ENCODE measurements at regions not wholly inside any gene's neighbourhood (a gene's known extent, or its start where the extent isn't known, plus 50 kb on each side); places are given as distances from the start of the nearest gene placed in this dataset.
"Not testable (repeated sequence)": the region's sequence is repeated elsewhere in the genome, so short reads cannot be mapped to it uniquely, and the experiment has no call there.

GRCh38 chr6:47416396-47417345 is 60.9 kb upstream of the CD2AP start:
- TF ChIP-seq, protein P1, sequence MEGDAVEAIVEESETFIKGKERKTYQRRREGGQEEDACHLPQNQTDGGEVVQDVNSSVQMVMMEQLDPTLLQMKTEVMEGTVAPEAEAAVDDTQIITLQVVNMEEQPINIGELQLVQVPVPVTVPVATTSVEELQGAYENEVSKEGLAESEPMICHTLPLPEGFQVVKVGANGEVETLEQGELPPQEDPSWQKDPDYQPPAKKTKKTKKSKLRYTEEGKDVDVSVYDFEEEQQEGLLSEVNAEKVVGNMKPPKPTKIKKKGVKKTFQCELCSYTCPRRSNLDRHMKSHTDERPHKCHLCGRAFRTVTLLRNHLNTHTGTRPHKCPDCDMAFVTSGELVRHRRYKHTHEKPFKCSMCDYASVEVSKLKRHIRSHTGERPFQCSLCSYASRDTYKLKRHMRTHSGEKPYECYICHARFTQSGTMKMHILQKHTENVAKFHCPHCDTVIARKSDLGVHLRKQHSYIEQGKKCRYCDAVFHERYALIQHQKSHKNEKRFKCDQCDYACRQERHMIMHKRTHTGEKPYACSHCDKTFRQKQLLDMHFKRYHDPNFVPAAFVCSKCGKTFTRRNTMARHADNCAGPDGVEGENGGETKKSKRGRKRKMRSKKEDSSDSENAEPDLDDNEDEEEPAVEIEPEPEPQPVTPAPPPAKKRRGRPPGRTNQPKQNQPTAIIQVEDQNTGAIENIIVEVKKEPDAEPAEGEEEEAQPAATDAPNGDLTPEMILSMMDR (IDR thresholded peaks at IDR 0.05; ENCODE audit: insufficient read depth, low read depth, low read length) = no peak

DNA sequence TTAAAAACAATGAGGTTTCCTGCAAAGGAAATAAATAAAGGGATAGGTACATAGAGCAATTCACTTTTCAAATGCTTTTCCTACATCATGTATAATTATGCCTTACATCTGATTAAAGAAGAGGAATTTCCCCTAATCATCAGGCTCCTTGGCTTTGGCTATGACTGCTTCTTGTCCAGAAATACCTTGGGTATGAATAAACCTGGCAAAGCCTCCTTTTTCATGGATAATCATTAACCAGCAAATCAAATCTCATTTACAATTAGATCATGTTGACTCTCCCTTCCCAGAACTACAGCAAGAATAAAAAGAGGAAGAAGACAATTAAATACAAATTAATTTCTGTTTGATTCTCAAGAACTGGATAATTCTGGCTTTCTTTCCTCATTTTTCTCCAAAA is 58.0 kb upstream of the CD2AP start:
- DNase-seq (ENCODE audit: low read depth) = no peak
- no peak overlapping the region for H3K4me3 ChIP-seq (ENCODE audit: low read depth, low read length)
- TF ChIP-seq, protein P1 (IDR thresholded peaks at IDR 0.05; ENCODE audit: insufficient read depth, low read depth, low read length) = no peak

More at GRCh38 chr6:47416396-47417345, 60.9 kb upstream of the CD2AP start:
- no peak overlapping the region for H3K4me3 ChIP-seq (ENCODE audit: low read depth, low read length)
- DNase-seq (ENCODE audit: low read depth) = no peak

DNA sequence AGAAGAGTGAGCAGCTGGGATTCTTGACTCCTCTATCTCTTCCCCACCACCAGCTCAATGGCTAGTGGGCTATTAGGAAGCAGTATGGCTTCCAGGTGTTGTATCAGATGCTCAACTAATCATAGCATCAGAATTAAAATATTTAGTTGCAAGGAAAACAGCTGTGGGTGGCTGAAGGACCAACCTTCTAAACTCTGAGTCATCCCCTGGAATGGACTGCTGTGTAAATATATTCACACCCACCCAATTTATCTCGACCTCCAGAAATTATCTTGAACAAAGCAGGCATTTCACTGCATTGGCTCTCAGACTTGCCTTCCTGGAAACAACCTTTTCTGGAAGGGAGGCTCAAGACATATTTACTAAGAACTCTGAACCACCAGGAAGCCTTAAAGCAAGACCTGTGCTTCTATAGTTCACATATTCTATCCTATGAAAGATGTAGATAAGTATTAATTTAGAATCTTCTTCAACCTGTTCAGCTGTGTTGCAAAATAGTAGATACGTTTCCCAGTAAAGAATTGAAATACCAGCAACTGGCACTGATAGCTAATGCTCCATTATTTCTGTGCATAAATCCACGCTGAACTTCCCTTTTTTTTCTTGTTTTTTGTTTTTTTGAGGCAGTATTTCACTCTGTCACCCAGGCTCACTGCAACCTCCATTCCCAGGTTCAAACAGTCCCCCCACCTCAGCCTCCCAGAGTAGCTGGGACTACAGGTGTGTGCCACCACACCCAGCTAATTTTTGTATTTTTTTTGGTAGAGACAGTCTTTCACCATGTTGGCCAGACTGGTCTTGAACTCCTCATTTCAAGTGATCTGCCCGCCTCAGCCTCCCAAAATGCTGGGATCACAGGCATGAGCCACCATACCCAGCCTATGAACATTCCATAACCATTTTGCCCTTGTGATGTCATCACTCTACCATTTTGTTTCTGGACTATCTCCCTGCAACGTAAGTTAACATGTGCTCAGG is 56.9 kb upstream of the CD2AP start:
- no peak overlapping the region for H3K4me3 ChIP-seq (ENCODE audit: low read depth, low read length)
- DNase-seq (ENCODE audit: low read depth) = peak; percentile 11
- TF ChIP-seq, protein P1 (IDR thresholded peaks at IDR 0.05; ENCODE audit: insufficient read depth, low read depth, low read length) = no peak

DNA sequence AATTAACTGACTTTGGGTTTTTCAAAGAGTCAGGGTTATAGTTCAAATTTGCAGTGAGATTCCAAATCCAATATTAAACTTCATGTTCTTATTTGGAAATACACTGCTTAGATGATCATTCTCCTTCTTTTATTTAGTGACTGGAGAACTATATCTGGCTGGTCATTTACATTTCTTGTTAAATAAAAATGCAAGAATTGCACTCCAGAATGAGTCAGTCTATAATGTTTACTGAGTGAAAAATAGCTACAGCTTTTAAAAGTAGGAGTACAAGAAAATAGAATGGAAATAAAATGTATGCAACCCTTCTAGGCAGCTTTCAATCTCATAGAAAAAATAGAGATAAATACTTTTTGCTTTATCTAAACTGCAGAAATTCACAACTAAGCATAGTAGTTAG is 54.5 kb upstream of the CD2AP start:
- no peak overlapping the region for H3K4me3 ChIP-seq (ENCODE audit: low read depth, low read length)
- DNase-seq (ENCODE audit: low read depth) = no peak
- TF ChIP-seq, protein P1 (IDR thresholded peaks at IDR 0.05; ENCODE audit: insufficient read depth, low read depth, low read length) = no peak

DNA sequence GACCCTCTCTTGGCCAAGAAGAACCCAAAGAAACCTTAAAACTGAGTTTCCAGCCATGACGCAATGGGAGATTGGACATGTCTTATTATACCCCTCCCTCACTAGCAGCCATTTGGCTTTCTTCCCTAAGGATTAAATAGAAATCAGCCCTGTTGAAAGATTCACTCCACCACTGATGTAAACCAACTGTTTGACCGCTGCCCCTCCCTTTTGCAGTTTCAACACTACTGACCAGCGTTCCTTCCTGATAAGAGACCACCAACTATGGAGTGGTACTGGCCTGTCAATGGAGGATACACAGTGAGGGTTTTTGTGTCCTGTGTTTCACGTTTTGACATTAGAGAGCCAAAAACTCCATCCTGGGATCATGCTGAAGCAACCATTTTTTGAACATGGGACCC is 53.2 kb upstream of the CD2AP start:
- TF ChIP-seq, protein P1 (IDR thresholded peaks at IDR 0.05; ENCODE audit: insufficient read depth, low read depth, low read length) = no peak
- H3K4me3 ChIP-seq (ENCODE audit: low read depth, low read length) = no peak overlapping the region
- DNase-seq (ENCODE audit: low read depth) = peak; percentile 84

GRCh38 chr6:47425724-47426123 is 51.9 kb upstream of the CD2AP start:
- not testable (repeated sequence) for H3K4me3 ChIP-seq (ENCODE audit: low read depth, low read length); DNase-seq (ENCODE audit: low read depth)
